NCI-H2029 treated with DMSO at 0.1 percent for 48 hours (cell line): ENCODE measurements at regions not wholly inside any gene's neighbourhood (a gene's known extent, or its start where the extent isn't known, plus 50 kb on each side); places are given as distances from the start of the nearest gene placed in this dataset.
A peak's percentile ranks its signal among the peaks of the same experiment; 100 is the strongest.

Source experiments
- DNase-seq: peaks from one replicate; lab custom pipeline; 2025; lab: John Stamatoyannopoulos, UW

GRCh38 chr11:70764356-70764905 is 366.1 kb downstream of the CTTN start:
- DNase-seq, result no peak

GRCh38 chr11:70766901-70767300 is 368.6 kb downstream of the CTTN start:
- DNase-seq, result no peak

DNA sequence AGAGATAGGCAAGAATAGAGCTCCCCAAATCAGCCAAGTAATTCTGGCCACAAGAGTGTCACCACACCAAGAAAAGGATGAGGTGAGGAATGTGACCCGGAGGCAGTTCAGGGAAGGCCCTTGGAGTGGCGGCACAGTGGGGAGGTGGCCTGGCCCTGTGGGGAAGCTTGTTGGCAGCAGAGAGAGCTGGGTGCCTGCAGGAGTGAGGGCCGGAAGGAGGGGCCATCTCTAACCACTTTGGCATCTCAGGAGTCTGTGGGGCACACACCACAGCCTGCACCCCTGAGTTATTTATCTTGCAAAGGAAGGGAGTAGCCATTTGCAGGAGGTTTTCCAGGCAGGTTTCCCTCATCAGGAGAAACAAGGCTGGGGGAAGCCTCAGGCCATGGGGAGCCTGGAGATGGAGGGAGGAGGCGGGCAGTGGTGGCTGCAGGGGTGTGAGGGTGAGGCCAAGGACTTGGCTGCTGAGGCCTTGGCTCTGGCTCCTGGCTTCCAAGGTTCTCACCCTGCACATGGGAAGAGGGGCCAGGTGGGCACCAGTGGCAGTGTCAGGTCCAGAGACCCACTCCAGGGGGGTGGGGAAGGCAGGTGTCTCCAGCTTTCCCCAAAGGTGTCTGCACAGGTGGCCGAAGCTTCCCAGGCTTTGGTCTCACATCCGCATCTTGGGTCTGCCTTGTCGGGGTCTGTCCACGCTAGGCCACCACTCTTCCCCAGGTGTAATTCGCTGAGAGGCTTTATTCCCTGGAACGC is 370.2 kb downstream of the CTTN start:
- no peak for DNase-seq

GRCh38 chr11:70769106-70769505 is 370.8 kb downstream of the CTTN start:
- no peak for DNase-seq

DNA sequence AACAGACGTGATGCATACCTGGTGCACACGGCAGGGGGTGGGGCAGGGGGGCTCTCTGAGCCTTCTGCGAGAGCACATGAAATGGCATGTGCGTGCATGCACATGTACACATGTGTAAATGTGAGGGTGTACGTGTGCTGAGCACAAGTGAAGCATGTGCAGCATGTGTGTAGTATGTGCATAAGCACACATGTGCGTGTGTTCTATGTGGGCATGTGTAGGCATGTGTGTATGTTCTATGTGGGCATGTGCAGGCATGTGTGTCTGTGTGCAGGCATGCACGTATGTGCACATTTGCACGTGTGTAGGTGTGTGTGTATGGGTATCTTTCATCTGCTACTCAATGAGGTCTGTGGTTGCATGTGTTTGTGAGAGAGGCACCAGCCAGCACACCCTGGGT is 371.2 kb downstream of the CTTN start:
- DNase-seq, result no peak

GRCh38 chr11:70771099-70771885 is 373.0 kb downstream of the CTTN start:
- no peak for DNase-seq

DNA sequence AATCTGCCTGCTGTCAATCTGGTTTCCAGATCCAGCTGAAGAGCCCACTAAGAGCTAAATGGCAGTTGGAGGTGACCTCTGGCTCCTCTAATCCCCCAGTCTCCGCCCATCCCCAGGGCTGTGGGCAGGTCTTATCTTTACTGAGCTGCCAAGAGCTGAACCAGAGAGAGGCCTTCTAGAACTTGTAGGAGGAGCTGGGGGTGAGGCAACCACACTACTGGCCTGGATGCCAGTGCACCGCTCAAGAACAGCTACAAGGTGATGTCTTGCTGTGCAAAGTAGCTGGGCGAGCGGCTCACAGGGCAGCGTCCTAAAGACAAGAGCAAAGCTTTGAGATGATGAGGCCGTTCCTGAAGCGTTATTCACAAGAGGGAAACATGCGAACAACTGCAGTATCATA is 374.6 kb downstream of the CTTN start:
- no peak for DNase-seq

DNA sequence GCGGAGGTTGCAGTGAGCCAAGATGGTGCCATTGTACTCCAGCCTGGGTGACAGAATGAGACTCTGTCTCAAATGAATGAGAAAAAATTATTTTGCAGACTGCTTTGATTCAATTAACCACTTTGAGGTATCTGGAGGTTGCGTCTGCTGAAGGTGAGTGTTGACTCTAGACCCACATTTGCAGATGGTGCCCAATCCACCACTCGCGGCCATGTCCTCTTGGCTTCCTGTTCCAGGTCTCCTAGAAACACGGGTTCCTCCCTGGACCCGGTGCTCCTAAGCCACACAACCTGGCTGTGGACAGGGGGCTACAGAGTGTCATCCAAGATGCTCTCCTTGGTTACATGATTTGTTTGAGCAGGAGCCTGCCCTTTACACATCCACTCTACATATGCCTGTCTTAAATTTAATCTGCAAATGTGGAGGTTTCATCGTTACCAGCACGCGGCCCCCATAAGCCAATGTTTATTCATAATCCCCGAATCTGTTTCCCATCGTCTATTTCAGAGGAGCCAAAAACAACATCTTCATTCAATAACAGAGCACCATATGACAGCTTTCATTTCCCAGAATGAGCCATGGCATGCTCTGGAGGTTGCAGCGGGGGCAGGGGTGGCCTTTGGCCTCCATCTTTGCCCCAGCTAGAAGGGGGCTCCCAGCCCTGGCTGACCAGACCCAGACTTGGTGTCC is 377.2 kb downstream of the CTTN start:
- no peak for DNase-seq

- DNase-seq, result no peak
Measured at GRCh38 chr11:70776914-70777532, 378.7 kb downstream of the CTTN start.

GRCh38 chr11:70778883-70779282 is 380.6 kb downstream of the CTTN start:
- no peak for DNase-seq

DNA sequence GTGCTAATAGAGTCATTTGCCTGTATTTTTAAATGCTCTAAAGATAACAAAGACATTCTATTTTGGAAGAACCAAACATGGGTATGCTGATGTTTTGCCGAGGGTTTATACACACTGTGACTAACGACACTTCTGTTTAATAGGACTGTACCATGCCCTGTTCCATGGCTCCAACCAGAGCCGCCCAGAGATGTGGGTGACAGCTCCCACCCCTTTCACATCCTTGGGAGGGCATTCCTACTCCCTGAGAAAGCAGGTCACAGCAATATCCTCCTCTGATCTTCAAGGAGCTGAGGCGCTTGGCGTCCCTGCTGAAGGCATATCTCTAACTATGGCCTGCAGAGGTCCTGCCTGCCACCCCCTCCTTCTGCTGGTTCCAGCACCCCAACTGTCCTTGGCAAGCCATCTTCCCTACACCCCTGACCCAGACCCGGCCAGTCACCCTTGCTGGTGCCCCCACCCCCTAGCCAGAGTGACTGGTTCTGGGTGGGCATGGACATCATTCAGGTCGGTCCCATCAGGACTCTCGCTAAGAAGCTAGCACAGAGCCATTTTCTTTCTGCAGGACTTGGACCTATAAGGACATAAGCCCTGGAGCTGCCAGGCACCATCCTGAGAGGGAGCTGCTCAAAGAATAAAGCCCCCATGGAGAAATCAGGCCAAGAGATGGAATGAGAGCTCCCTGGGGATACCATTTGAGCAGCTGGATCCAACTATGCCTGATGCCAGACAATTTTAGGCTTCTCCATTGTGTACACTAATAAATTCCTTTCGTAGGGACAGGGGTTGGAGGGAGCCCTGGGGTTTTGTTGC is 381.3 kb downstream of the CTTN start:
- DNase-seq, result no peak

- no peak for DNase-seq
Measured at GRCh38 chr11:70780246-70780535, 381.9 kb downstream of the CTTN start.

DNA sequence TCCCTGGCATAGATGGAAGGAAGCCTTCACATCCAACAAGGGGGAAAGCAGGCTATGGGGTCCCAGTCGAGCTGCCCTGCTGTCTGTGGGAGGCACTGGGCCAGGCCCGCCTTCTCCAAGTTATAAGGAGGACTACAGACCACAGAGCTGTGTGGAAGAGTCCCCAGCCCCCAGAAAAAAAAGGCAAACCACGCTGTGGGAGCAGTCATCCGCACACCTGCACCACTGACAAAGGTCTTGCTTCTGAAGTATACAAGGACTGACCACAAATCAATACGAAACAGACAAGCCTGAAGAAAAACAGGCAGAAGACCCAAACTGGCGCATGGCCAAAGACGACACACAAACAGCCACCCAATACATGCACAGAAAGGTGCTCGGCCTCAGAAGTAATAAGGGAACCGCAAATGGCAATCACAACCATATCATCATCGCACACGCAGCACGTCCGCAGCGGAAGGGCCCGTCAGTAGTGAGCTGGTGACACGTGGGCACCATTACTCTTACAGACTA is 384.1 kb downstream of the CTTN start:
- peak; percentile 59 for DNase-seq

DNA sequence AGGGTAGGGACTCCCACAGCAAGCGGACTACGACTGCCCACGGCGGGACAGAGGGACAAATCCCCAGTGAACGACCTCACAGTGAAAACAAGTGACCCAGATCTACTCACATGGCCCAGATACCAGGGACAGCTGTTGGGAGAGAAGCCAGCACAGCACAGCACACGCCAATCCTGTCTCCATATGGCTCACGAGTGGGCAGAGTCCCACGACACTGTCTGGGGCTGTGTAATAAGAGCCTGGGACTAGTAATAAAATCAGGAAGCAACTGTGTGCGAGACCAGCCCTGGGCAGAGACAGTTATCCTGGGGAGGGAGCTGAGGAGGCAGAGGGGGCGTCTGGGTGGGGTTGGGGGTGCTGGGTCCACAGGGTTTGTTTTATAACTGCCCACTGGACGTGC is 385.0 kb downstream of the CTTN start:
- no peak for DNase-seq

DNA sequence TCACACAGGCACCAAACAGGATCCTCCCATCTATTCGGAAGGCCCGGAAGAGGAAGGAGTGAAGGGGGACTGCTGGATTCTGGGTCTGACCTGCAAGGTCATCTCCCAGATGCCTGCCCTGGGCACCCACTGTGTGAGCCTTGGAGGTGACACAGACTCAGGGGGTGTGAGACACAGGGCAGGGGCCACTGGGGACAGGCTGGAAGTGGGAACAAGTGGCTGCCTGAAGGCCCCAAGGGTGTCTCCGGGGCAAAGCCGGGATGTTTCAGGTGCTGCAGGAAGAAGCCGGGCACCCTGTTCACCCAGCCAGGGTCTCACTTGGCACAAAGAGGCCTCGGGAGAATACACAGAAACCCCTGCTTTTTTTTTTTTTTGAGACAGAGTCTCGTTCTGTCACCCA is 385.5 kb downstream of the CTTN start:
- DNase-seq, result no peak

DNA sequence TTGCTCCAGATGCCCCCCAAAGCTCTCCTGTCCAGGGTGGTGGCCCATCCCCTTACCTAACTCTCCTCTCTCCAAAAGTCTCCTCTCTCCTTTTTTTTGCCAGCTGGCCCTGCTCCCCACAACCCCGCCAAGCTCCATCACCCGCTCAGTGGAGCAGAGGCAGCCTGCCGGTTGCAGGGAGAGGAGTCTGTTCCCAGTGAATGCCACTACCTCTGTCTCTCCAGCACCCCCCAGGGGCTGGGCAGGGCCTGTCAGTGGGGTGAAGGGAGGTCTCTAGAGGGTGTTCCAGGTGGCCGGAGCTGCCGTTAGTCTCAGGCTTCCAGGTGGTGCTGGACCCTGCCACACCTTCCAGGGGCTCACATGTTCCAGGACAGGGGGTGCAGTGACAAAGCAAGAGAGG is 387.0 kb downstream of the CTTN start:
- DNase-seq, result no peak

DNA sequence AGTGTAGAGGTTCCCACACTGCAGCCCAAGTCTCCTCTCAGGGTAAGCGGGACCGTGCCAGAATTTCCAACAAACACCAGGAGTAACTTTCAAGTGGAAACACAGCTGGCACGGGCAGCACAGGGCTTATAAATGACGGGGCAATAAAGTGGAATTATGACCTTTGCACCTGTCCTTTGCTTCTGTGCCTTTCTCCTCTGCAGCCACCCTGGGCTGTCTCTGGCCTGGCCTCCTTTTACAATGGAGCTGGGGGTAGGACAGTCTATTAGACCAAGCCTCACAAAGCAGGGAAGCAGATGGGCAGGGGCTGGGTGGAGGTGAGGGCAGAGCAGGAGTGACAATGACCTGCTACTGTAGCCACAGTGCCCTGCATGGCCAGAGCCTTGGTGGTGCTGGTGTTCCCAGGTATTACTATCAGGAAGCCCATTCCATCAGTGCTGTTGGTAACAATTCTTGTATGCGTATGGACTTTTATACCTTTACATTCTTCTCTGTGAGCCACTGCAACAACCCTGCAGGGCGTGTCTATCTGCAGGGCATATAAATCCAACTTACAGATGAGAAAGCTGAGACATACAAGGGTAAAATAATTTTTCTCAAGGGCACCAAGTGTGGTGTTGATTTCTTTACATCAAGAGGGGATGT is 387.8 kb downstream of the CTTN start:
- no peak for DNase-seq

GRCh38 chr11:70788248-70789022 is 390.1 kb downstream of the CTTN start:
- DNase-seq, result no peak

- DNase-seq, result no peak
Measured at GRCh38 chr11:70790671-70791300, 392.5 kb downstream of the CTTN start.
